ENCODE measurements at regions not wholly inside any gene's neighbourhood (a gene's known extent, or its start where the extent isn't known, plus 50 kb on each side); places are given as distances from the start of the nearest gene placed in this dataset.

DNA sequence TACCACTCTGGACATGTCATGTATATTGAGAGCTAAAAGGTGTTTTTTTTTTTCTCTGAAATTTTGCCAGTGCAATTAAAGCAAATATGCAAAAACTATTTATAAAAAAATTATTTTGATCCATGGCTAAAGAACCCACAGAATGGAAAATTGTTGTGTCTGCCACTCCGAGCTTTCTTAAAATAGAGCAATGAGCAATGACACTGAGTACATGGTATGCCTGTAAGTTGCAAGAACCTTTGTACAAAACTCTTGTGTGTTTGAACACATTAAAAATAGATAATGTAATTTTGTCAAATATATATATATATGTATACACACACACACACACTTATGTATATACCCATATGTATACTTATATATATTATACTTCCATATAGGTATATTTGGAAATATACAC, 1530.9 kb upstream of the B3GALT2 start:
- no peak overlapping the region for H3K4me3 Mint-ChIP-seq
- no peak for DNase-seq
- H3K4me3 ChIP-seq (ENCODE audit: low read length) = no peak overlapping the region
- H3K4me1 Mint-ChIP-seq = no peaks in the 10 kb centered on the region
- H3K27ac ChIP-seq (ENCODE audit: low read depth, low read length) = no peak overlapping the region
- H3K36me3 Mint-ChIP-seq (ENCODE audit: low read depth) = no peaks in the 10 kb centered on the region
- H3K27me3 Mint-ChIP-seq (ENCODE audit: insufficient read depth) = no peaks in the 10 kb centered on the region
- no peaks in the 10 kb centered on the region for H3K27me3 ChIP-seq (ENCODE audit: control insufficient read depth, insufficient read depth, low read length, poor library complexity, severe bottlenecking)
- H3K9ac ChIP-seq (ENCODE audit: extremely low read depth, low read length, poor library complexity, severe bottlenecking) = no peak overlapping the region
- no peaks in the 10 kb centered on the region for H3K9me3 Mint-ChIP-seq
- 93% methylated on average over 1 of the region's 1 CpG; no CpG with 5 or more reads in 1 of the 2 experiments for WGBS, 2 experiments (ENCODE audit: insufficient coverage in 1 of 2, insufficient read length in 1 of 2)
- H3K4me1 ChIP-seq (ENCODE audit: control insufficient read depth, insufficient read depth, low read length) = no peaks in the 10 kb centered on the region
- H3K27ac Mint-ChIP-seq = no peak overlapping the region
- no peaks in the 10 kb centered on the region for H3K9me3 ChIP-seq (ENCODE audit: control insufficient read depth, low read length)
- no peaks in the 10 kb centered on the region for H3K36me3 ChIP-seq (ENCODE audit: control insufficient read depth, insufficient read depth, low read length)
- TF ChIP-seq, protein P1, sequence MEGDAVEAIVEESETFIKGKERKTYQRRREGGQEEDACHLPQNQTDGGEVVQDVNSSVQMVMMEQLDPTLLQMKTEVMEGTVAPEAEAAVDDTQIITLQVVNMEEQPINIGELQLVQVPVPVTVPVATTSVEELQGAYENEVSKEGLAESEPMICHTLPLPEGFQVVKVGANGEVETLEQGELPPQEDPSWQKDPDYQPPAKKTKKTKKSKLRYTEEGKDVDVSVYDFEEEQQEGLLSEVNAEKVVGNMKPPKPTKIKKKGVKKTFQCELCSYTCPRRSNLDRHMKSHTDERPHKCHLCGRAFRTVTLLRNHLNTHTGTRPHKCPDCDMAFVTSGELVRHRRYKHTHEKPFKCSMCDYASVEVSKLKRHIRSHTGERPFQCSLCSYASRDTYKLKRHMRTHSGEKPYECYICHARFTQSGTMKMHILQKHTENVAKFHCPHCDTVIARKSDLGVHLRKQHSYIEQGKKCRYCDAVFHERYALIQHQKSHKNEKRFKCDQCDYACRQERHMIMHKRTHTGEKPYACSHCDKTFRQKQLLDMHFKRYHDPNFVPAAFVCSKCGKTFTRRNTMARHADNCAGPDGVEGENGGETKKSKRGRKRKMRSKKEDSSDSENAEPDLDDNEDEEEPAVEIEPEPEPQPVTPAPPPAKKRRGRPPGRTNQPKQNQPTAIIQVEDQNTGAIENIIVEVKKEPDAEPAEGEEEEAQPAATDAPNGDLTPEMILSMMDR (conservative IDR thresholded peaks at IDR 0.05) = no peak

- 93 to 100% methylated on average over 2 of the region's 2 CpGs for WGBS, 2 experiments (ENCODE audit: insufficient coverage in 1 of 2, insufficient read length in 1 of 2)
- Mint-ChIP-seq H3K9me3 (no peaks in the 10 kb centered on the region), H3K4me1 (no peaks in the 10 kb centered on the region), H3K36me3 (ENCODE audit: low read depth) (no peaks in the 10 kb centered on the region), H3K27me3 (ENCODE audit: insufficient read depth) (no peaks in the 10 kb centered on the region), H3K4me3 (no peak overlapping the region), H3K27ac (no peak overlapping the region)
- Histone ChIP-seq H3K9ac (ENCODE audit: extremely low read depth, low read length, poor library complexity, severe bottlenecking) (no peak overlapping the region), H3K36me3 (ENCODE audit: control insufficient read depth, insufficient read depth, low read length) (no peaks in the 10 kb centered on the region), H3K4me1 (ENCODE audit: control insufficient read depth, insufficient read depth, low read length) (no peaks in the 10 kb centered on the region), H3K4me3 (ENCODE audit: low read length) (no peak overlapping the region), H3K27ac (ENCODE audit: low read depth, low read length) (no peak overlapping the region), H3K27me3 (ENCODE audit: control insufficient read depth, insufficient read depth, low read length, poor library complexity, severe bottlenecking) (no peaks in the 10 kb centered on the region), H3K9me3 (ENCODE audit: control insufficient read depth, low read length) (no peaks in the 10 kb centered on the region)
- TF ChIP-seq, protein P1 (conservative IDR thresholded peaks at IDR 0.05) = no peak
- DNase-seq = no peak
Measured at GRCh38 chr1:194710671-194711070, 1524.3 kb upstream of the B3GALT2 start.

DNA sequence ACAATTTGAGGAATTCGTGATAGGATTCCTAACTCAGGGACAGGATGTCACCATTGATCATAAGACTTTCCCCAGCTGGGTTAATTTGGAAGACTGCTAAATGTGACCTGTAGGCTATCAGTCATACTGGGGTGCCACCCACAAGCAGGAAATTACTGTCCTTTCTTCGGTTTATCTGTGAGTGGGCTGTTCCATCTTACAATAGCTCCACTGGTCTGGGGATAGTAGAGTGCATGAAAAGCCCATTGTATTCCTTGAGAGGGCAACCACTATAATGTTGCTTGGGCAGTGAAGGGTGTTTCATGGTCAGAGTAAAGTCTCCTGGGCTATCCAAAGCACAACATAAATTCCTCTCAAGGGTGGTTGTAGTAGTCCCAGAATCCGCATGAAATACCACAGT, 1523.0 kb upstream of the B3GALT2 start:
- Mint-ChIP-seq H3K27ac (no peak overlapping the region), H3K4me1 (no peaks in the 10 kb centered on the region), H3K9me3 (no peaks in the 10 kb centered on the region), H3K4me3 (no peak overlapping the region), H3K27me3 (ENCODE audit: insufficient read depth) (no peaks in the 10 kb centered on the region), H3K36me3 (ENCODE audit: low read depth) (no peaks in the 10 kb centered on the region)
- Histone ChIP-seq H3K9me3 (ENCODE audit: control insufficient read depth, low read length) (no peaks in the 10 kb centered on the region), H3K4me3 (ENCODE audit: low read length) (no peak overlapping the region), H3K27ac (ENCODE audit: low read depth, low read length) (no peak overlapping the region), H3K9ac (ENCODE audit: extremely low read depth, low read length, poor library complexity, severe bottlenecking) (no peak overlapping the region), H3K4me1 (ENCODE audit: control insufficient read depth, insufficient read depth, low read length) (no peaks in the 10 kb centered on the region), H3K27me3 (ENCODE audit: control insufficient read depth, insufficient read depth, low read length, poor library complexity, severe bottlenecking) (no peaks in the 10 kb centered on the region), H3K36me3 (ENCODE audit: control insufficient read depth, insufficient read depth, low read length) (no peaks in the 10 kb centered on the region)
- no peak for DNase-seq
- TF ChIP-seq, protein P1 (conservative IDR thresholded peaks at IDR 0.05) = no peak
- 83 to 92% methylated on average over 1 to 3 of the region's 3 CpGs for WGBS, 2 experiments (ENCODE audit: insufficient coverage in 1 of 2, insufficient read length in 1 of 2)
